CD1c-positive myeloid dendritic cell (primary cell): ENCODE measurements at regions not wholly inside any gene's neighbourhood (a gene's known extent, or its start where the extent isn't known, plus 50 kb on each side); places are given as distances from the start of the nearest gene placed in this dataset.

Experiments used
- DNase-seq: peaks from one replicate; pipeline ENCODE4 v3.0.0-alpha.2; 2016; ENCODE audit errors: extremely low spot score

DNA sequence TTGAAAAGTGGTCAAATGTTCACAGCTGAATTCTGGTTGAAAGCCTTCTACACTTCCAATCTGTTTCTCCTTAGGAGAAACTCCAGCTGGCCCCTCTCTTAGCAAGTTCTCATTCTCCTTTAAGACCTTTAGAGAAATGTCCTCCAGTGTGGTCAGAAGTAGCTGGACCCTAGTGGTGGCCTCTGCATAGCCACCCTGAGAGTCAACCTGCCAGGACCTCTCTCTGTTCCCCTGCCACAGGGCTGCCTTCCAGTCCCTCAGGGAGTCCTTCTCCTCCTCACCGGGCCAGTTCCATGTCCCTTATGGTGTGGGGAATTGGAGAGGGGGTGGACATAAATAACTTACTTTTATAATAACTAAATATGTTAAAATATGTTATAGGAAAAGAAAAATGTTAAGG lies 200.9 kb upstream of the PKDCC start:
- no peak for DNase-seq

DNA sequence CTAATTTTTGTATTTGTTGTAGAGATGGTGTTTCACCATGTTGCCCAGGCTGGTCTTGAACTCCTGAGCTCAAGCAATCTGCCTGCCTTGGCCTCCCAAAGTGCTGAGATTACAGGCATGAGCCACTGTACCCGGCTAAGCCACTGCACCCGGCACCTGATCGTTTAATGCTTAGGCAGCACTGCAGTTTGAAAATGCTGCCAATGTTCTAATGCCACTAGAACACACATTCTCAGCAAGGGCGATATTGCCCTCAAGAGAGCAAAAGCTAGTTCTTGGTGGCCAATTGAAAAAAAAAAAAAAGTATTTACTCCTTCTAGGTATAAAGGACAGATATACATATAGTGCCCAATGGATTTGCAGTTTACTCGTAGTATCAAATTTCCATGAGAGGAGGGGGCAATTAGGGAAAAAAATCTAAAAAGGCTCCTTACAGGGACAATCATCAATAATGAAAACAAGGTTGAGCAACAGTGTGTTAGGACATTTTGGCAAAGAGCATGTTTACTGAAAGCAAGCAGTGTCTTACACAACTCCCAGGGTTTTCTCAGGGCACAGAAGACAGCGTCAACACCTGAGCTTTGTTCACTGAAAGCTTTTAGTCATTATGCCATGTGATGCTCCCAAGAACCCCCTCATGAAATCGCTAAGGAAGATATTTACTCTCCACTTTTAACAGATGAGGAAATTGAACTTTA lies 199.9 kb upstream of the PKDCC start:
- DNase-seq, result no peak

DNA sequence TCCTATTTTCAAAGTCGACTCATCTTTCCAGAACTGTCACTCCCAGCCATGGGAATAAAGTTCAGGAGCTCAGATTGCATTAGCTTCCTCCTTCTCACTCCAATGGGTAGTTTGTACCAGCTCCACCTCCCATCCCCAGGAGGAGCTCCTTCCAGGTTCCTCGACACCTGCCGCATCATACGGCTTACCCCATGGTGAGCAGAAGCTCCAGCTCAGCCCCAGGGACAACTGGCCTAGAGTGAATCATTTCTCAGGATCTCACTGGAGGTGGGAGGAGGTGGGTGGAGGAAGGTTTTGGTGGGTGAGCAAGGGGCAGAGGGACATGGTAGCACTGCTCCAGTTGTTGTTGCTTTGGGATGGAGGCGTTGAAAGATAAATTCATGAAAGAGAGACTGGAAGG lies 196.3 kb upstream of the PKDCC start:
- no peak for DNase-seq

DNA sequence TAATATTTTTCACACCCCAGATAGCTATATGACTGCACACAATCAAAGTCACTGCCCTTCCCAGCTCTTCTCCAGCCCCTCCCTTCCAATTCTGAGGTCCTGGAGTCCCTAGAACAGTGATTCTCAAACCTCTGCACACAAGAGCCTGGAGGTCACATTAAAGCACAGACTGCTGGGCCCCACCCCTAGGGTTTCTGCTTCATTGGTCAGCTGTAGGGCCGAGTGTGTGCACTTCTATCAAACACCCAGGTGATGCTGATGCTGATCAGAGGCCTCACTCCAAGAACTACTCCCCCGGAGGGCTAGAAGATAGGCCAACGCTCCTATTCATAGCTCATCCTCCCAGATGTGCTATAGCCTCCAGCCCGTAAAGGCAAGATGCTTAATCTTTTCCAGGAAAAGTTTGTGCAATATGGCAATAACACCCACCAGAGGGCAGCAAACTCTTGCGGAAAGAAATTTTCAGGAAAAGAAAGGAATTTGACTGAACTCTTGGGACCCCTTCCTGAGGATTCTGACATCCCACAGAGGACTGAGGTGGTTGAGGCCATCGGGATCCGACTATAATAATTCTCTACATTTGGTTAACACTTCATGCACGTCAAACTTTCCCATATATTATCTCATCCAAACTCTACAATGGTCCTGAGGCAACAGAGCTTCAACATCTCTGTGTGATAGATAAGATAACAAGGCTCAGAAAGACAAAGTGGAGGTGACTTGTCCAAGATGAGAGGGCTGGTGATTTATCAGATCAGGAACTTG lies 194.2 kb upstream of the PKDCC start:
- DNase-seq, result peak; percentile 51

DNA sequence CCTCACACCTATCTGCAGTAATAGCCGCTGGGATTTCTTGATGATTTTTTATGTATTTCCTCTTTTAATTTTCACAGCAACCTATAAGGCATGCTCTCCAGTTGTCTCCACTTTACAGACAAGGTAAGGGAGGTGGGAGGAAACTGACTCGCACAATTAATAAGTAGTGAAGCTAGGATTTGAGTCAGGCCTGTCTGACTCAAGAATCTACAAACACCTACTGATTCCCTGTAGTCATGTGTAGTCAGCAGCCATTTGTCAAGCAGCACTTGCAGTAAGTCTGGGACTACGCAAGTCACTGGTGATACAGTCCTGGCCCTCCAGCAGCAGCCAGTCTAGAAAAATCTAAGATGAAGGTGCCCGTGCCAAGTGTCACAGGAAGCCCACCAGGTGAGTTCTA lies 193.6 kb upstream of the PKDCC start:
- DNase-seq, result no peak

DNA sequence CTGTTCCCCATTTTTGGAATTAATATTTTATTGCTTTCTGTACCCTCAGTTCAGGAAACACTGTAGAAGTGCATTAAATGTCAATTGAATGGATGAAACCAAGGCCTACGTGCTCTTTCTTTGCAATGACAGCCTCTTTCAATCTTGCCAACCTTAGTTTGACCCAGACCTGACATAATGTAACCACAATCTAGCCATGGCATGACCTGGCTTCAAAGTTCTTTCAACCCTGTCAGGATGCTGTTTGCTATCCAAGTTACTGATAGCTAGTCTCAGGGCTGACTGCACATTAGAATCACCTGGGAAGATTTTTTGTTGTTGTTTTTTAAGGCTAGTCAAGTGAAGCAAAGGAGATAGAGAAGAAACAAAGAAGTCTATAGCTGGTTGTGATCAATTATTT lies 190.9 kb upstream of the PKDCC start:
- no peak for DNase-seq

DNA sequence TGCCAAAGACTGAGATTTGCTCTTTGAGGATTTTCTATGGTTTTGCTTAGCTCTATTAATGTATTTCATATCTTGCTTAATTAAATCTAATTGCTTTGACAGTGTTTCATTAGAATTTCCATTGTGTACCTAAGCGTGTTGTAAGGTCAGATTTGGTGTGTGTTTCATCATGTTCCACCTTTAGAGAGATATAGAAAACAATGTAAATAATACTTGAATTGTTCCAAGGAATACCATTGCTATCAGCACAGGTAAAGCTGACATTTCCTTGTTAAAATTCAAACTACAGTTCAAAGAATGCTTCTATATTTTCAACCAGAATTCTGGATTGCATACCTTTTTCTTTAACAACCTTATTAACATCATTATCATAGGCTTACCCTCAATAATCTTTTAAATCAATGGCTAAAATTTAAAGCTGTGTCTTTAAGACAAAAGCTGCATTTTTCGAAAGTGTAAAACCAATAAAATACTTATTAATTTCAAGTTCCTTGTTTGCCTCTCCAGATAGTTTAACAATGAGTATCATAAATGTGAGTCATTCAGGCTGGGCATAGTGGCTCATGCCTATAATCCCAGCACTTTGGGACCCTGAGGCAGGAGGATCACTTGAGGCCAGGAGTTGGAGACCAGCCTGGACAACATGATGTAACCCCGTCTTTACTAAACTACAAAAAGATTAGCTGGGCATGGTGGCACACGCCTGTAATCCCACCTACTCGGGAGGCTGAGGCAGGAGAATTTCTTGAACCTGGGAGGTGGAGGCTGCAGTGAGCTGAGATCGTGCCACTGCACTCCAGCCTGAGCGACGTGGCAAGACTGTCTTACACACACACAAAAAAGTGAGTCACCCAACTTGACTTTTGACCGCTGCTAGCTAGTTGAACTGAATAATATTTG lies 188.0 kb upstream of the PKDCC start:
- DNase-seq, result no peak

DNA sequence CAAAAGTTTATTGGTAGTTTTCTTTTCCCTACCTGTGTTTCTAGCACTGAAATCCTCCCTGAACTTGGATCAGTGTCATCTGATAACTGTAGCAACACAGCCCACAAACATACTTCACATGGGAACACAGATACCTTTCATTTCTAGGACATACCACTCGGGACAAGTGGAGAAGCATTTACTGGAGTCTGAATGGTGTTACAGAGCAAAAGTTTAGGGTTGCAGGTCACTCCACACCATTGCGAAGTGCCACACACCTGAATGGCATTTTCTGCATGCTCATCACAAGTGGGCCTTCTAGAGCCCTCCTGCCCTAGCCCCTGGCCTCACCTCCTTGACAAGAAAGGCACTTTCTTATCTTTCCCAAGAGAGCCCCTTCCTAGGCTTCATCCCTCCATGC lies 184.8 kb upstream of the PKDCC start:
- DNase-seq, result no peak

DNA sequence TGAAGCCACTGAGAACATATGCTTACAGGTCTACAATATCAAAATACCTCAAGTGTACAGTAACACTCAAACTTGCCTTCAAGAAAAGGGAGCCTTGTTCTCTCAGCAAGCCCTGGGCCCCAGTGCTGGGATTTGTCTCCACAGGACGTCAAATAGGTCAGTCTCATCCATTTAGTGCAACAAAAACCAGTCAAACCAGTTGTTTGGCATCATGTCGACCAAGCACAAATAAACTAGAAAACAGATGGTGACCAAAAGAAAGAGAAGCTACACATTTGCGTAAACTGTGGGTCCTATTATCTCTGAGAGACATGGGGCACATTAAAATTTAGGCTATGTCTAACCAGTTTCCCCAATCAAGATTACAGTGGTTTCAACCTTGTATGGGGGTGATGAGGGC lies 182.6 kb upstream of the PKDCC start:
- no peak for DNase-seq

DNA sequence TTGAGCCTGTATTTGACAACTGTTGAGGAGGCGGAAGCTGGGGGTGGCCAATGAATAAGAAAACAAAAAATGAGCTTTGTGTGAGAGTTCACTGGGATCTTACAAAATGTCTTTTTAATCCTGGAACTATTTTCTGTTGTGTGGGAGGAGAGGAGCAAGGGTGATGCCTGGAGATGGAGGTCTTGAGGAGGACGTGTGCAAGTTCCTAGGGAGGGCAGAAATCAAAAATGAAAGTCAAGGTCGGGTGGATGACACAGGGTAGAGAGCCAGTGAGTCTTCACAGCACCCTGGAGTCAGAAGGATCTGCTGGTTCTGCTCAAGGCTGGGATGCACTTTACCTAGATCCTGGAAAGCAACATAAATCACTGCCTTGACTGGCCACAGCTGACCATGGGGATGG lies 180.3 kb upstream of the PKDCC start:
- no peak for DNase-seq

DNA sequence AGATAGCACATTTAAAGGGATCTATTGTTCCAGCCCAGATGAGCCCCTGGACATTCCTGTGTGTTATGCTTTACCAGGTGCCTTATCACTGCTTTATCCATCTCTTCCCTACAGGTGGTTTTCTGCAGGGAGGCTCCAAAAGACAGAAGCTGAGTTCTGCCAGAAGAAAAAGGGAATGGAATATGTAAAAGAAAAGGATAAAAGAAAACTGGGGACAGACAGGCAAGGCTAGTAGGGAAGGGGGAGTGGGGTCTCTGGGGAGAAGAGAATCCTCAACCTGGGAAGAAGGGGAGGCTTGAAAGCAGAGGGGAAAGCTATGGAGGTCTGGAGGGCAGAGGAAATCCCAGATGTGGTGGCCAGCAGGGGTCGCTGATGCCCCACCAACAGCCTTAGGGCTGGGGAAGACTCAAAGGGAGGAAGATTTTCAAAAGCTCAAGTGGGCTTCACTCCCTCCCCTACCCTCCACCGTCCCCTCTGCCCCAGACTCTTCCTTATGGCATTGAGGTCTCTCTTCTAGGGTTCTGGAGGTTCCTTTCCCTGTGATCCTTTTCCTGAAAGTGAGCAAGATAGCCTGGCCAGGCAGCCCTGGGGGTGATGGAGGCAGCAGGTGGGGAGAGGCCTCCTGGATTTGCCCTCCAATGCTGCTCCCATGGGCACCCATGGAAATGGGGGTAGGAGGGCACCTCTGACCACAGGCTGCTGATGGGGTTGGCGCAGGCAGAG lies 178.1 kb upstream of the PKDCC start:
- DNase-seq, result peak; percentile 74

DNA sequence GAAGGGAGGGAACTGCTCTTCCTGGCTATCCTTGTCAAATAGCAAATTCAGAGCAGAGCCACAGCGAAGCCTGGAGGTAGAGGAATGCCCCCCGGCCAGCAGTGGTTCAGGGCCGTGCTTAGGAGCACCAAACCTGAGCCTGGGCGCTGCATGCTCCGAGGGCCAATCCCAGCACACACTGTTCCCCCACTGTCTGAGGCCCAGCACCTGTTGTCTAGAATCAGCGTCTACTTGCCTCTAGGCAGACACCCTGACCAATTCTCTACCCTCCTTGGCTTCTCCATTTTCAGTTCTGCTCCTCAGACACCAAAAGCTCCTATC lies 177.6 kb upstream of the PKDCC start:
- DNase-seq, result no peak

DNA sequence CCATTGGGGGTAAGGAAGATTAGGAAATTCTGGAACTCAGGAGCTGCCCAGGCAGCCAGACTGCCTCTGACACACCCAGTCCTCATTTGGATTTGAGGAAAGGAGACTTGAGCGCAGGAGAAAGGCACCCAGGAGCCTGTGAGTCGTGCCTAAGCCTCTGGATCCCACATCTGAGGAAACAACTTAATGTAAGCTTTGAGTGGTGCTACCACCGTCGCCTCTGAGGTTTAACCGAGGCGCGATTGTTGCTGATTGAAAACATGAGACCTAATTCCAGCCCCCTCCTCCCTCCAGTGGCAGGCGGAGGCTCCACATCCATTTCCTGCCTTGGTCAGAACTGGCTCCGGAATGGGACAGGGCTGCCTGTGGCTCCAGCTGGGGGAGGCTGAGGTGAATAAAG lies 176.7 kb upstream of the PKDCC start:
- DNase-seq, result no peak

DNA sequence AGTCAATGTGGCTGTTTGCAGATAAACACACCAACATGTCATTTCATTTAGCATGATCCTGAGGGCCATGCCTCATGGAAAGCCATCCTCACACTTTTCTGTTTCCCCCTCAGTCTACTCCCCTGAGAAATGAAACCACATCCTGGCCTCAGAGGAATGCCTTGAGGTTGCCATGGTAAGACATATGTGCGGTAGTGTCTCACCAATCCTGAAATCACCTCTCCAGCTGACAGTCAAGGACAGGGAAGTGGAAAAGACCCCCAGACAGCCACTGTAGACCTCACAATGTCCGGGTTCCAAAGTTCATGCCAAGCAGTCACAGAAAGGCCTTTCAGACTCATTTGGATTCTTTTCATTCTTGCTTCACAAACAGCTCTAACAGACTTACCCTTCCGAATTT lies 175.2 kb upstream of the PKDCC start:
- DNase-seq, result no peak

DNA sequence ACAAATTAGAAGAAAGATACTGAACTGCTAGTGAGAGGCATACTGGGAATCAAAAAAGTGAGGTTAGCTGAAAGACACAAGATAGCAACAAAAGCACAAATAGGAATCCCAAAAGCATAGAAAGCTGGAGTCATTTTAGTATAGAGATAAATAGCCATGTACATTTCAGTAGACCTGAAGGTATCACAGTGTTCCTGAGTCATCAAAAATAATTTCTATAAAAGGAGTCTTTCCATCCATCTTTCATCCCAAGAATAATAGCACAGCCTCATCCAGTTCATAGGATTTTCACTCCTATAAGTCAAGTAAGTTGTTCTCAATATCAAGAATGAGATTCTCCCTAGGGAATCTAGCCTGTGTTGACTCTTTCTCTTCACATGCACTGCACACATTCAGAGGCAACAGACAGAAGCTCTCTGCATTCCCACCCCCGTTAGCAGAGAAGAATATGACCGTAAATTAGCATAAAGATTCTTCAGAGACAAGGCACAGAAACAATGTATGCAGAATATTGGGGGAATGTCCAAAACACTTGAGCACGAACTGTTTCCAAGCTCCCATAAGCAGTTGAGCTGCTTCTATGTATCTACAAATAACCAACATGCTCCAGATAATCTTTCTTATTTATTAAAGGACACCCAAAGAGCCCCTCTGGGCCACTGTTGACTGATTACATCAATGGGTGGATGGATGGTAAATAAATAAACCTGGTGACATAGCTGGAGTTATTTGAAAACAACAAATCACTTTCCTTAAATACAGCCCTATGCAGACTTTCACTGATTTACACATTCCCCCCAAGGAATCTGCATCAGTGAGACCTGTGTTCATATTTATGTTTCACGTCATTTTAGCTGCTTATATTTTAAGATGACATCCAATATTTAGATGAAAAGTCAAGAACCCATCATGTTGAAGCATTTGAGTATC lies 174.5 kb upstream of the PKDCC start:
- no peak for DNase-seq

DNA sequence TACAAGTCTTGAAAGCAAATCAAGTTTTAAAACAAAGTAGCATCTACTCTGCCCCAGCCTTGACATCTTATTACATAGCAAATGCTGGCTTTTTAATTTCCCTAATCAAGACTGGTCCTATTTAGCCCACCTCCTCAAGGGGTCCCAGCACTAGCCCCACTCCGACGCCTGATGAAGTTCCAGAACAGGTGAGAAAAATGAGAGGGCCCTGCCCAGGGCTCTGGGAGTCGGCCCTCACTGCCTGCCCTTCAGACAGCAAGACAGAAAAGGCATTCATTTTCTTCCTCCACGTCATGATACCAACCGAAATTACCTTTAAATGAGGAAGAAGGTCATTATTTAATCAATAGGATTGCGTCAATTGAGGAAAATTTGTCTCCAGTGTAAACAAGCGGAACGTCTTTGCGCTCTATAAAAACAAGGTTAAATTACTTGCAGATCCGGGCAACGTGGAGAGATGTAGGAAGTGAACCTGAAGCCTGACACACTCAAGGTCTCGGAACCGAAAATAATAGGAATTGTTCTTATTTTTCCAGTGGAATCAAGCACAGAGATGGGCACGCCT lies 170.6 kb upstream of the PKDCC start:
- no peak for DNase-seq

DNA sequence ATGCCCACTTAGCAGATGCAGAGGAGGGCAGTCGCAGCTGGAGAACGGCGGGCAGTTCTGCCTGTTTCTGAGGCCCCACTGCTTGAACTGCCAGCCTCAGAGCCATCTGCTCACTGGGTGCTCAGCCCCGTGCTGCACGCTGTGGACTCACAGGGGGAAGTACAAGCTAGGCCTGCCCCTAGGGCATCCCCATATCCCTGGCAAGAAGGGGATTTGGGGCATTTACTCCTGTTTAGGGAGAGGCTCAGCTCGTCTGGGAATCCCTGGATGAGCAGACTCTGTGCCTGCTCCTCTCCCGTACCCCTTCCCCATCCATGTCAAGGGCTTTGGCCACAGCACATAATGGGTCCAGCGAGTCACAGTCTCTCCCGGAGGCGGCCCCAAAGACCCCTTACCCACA lies 169.8 kb upstream of the PKDCC start:
- no peak for DNase-seq

DNA sequence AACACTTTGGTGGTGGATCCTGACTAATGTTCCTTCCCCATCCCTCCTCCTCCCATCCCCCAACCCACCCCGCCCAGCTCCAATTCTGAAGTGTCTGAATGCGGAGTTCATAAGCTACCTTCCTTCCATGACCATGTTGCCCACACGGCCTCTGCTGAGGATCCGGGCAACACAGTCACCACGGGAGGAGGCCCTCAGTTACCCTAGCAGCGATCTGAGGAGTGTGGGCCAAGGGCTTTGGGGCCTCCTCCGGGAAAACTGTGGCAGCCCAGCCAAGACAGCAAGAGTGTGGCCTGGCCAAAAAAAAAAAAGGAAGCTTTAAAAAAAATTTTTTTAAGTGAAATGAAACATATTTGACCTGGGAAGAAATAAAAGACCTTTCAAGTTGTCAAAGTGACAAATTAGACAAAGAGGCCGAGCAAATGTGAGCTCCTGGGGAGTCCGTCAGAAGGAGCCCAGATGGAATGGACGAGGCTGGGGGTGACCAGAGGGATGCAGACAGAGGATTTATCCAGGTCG lies 169.0 kb upstream of the PKDCC start:
- DNase-seq, result no peak

DNA sequence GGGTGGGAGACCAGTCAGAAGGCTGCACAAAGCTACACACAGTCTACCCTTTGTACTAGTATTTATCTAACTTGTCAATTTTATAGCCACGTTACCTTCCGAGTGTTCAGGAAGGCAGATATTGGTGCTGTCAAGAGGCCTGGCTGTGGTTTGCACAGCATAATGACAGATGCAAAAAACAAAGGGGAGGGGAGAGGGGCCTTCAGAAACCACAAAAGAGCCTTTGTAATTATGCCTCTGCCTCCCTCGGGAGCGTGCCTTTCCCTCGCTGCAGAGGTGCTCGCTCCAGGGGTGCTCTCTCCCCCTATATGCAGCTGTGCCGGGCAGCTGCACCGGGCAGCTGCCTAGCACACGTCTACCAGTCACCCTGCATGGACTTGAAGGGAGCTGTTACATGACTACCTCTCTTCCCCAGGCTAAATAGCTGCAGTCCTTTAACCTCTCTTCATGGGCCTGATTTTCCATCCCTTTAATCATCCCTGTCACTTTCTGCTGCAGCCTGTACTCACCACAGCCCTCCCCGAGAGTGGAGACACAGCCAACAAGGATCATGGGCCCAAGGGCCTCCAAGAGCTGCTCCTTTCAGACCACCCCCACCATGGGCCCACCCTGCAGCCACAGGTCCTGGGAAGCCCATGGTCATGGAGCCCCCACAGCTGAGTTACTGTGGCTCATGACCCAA lies 168.4 kb upstream of the PKDCC start:
- DNase-seq, result no peak
